Fibroblast of villous mesenchyme (primary cell): ENCODE measurements at regions not wholly inside any gene's neighbourhood (a gene's known extent, or its start where the extent isn't known, plus 50 kb on each side); places are given as distances from the start of the nearest gene placed in this dataset.

Experiments used
- DNase-seq: peaks from one replicate; pipeline ENCODE4 v3.0.0-alpha.2; 2010; ENCODE audit warnings: low read depth
- H3K4me3 ChIP-seq: 2 replicates; pipeline ENCODE4 v1.5.1; 2011; ENCODE audit warnings: low read depth, mild to moderate bottlenecking, low read length
- CTCF ChIP-seq: IDR thresholded peaks from 2 replicates; pipeline ENCODE4 v1.5.1; 2012; ENCODE audit warnings: low read depth, mild to moderate bottlenecking, low read length; ENCODE audit not compliant: insufficient read depth

DNA sequence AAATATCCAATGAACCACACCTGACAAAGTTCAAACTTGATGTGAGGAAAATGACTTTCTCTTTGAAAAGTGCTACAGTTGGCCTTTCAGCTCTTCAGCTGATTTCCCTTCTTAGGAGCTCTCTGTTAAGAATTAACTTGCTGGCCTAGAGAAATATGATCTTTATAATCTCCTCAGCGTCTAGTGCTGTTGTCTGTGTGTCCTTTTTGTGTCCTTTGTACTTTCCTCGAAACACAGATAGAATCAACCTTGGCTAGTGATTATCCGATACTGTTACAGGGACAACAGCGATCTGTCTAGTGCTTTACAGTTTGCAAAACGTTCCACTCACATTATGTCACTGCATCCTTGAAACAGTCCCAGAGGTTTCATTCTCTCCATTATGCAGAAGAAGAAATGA is 162.8 kb upstream of the RMST start:
- DNase-seq = no peak
- no peak overlapping the region for H3K4me3 ChIP-seq
- no peak for TF ChIP-seq CTCF

- H3K4me3 ChIP-seq = no peak overlapping the region
- TF ChIP-seq CTCF = no peak
- no peak for DNase-seq
Observed at GRCh38 chr12:97300431-97300830, 162.2 kb upstream of the RMST start.

- H3K4me3 ChIP-seq = no peak overlapping the region
- DNase-seq = no peak
- TF ChIP-seq CTCF = no peak
Observed at GRCh38 chr12:97300891-97301290, 161.7 kb upstream of the RMST start.

DNA sequence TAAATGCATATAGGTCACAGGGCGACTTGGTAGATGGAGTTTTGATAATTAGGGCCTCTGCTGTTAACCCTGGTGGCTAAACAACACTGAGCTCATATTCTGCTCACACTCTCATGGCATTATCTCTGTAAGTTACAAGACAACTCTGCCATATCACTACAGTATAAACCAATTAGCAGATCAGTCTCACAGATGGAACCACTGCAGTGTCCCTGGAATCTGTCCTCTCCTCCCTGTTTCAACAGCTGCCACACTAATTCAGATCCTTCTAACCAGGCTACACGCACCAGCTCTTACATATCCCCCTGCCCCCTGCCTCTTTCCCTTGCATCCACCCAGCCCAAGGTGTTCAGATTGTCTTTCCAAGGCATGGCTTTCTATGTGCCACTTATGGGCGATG is 161.0 kb upstream of the RMST start:
- TF ChIP-seq CTCF = no peak
- no peak for DNase-seq
- H3K4me3 ChIP-seq = no peak overlapping the region

DNA sequence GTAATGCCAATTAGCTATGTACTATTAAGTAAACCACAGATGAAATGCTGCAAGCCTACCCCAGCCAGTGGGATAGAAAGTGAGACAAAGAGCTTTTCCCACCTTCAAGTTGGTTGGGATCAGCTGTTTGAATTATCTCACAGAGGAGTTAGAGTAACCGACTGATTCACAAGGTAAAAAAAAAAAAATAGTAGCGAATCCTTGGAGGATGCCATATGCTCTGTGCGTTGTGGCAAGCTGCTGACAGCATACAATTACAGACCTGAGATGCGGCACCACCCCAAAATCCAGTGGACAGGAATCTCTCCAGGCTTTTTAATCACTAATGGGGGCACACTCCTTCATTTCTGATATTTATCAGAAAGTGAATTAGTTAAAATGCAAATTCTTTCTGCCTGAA is 157.0 kb upstream of the RMST start:
- H3K4me3 ChIP-seq = no peak overlapping the region
- no peak for DNase-seq
- TF ChIP-seq CTCF = no peak

- TF ChIP-seq CTCF = no peak
- H3K4me3 ChIP-seq = no peak overlapping the region
- DNase-seq = no peak
Observed at GRCh38 chr12:97306147-97306546, 156.5 kb upstream of the RMST start.

DNA sequence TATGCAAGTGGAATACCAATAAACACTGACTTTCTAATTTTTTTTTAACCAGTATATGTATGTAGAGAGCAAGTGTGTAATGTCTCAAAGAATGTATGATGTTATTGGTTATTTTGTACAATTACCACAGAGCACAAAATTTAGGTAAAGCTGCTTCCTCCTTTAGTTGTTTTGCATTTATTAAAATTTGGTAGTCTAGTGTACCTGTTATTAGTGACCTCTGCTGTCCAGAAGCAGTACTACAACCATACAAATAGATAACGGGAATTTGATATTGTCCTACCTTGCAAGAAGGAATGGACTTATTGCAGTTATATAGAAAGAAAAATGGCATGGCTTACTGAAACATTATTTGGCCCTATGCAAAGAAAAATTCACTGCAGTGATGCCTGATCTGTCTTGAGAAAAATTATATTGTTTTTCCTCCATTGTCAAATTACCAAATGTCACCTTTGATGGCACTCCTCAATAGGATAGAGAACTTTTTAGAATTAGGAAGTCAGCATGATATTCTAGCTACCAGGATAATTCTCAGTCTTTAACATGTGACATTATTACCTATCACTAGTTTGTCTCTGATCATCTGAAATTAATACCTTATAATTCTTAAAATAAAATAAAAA is 153.9 kb upstream of the RMST start:
- peak; percentile 68 for TF ChIP-seq CTCF
- DNase-seq = peak; percentile 61
- no peak overlapping the region for H3K4me3 ChIP-seq
